KOPT-K1 (cell line): ENCODE measurements at regions not wholly inside any gene's neighbourhood (a gene's known extent, or its start where the extent isn't known, plus 50 kb on each side); places are given as distances from the start of the nearest gene placed in this dataset.
A peak's percentile ranks its signal among the peaks of the same experiment; 100 is the strongest.

Source experiments
- H3K27ac ChIP-seq: fragments of 200-600 bp; sonication (generic); 2 replicates; pipeline ENCODE4 v1.5.1; 2016; ENCODE audit warnings: antibody characterized with exemption, mild to moderate bottlenecking, low read depth, low read length; ENCODE audit not compliant: poor library complexity, severe bottlenecking
- H3K36me3 ChIP-seq: fragments of 200-600 bp; sonication (generic); 2 replicates; pipeline ENCODE4 v1.5.1; 2017; ENCODE audit warnings: antibody characterized with exemption, mild to moderate bottlenecking, low read length, moderate library complexity; ENCODE audit not compliant: insufficient read depth
- H3K9me3 ChIP-seq: fragments of 200-600 bp; sonication (generic); 2 replicates; pipeline ENCODE4 v1.5.1; 2017; ENCODE audit warnings: antibody characterized with exemption, low read length, mild to moderate bottlenecking; ENCODE audit not compliant: insufficient read depth, poor library complexity, severe bottlenecking

- Histone ChIP-seq H3K9me3 (no peaks in the 10 kb centered on the region), H3K36me3 (no peaks in the 10 kb centered on the region), H3K27ac (peak overlapping the region; percentile 54)
Observed at GRCh38 chr7:3094701-3095445, 51.2 kb upstream of the CARD11 start.

- no peak overlapping the region for H3K27ac ChIP-seq
- no peaks in the 10 kb centered on the region for H3K36me3 ChIP-seq
- H3K9me3 ChIP-seq: no peaks in the 10 kb centered on the region
Observed at GRCh38 chr7:3097734-3098133, 54.1 kb upstream of the CARD11 start.

DNA sequence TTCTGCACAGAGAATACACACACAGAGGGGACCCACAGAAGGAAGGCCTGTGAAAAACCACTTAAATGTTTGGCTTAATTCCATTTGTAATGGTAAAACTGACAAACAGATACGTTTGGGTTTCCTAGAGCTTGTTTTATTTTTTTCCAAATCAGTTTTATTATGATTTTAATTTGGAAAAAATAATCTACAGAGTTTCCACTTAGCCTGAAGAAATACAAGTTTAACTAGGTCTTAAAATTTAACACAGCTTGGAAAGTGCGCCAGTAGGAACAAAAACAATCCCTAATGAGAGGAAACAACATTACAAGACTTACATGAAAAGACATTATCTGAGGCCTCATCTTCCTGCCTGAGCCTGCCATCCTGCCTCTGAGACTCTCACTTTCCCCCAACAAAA, 58.5 kb upstream of the CARD11 start:
- H3K9me3 ChIP-seq: no peaks in the 10 kb centered on the region
- no peak overlapping the region for H3K27ac ChIP-seq
- H3K36me3 ChIP-seq: no peaks in the 10 kb centered on the region

- no peak overlapping the region for H3K27ac ChIP-seq
- no peaks in the 10 kb centered on the region for H3K36me3 ChIP-seq
- H3K9me3 ChIP-seq: no peaks in the 10 kb centered on the region
Observed at GRCh38 chr7:3103614-3104398, 60.1 kb upstream of the CARD11 start.

DNA sequence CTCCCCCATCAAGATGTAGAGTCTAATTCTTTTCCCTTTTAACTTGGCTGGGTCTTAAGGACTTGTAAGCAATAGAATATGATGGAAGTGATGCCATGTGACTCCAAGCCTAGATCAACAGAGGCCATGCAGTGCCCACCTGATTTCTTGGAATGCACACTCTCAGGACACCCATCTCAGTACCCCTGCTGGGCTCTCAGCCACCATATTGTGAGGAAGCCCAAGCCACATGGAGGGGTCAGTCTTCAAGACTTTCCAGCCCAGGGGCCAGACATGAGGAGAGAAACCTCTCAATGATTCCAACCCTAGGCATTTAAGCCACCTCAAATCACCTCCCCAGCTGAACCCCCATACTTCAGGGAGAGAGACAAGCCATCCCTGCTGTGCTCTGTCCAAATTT, 62.2 kb upstream of the CARD11 start:
- no peaks in the 10 kb centered on the region for H3K9me3 ChIP-seq
- no peaks in the 10 kb centered on the region for H3K36me3 ChIP-seq
- H3K27ac ChIP-seq: no peak overlapping the region

DNA sequence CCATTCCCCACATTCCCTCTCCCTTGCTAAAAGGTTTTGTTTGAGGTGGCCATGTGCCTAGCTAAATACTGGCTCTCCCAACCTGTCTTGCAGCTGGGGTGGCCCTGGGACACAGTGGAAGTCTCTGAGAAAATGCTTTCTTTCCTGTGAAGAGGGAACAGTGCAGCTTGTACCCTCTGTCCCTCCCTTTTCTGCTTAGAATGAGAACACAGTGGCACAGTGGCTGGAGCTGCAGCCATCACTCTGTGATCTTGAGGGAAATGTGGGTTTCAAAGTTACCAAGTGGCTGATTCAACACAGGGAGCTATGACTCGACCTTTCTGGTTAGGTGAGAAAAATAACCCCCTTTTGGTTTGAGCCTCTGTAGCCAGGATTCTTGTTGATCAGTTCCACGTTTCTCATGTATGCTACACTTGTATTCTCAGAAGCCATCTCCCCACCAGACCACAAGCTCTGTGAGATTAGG, 62.7 kb upstream of the CARD11 start:
- no peak overlapping the region for H3K27ac ChIP-seq

GRCh38 chr7:3107228-3107763, 63.6 kb upstream of the CARD11 start:
- H3K9me3 ChIP-seq: no peaks in the 10 kb centered on the region
- no peaks in the 10 kb centered on the region for H3K36me3 ChIP-seq
- no peak overlapping the region for H3K27ac ChIP-seq

More for the DNA sequence above, 62.7 kb upstream of the CARD11 start:
- Histone ChIP-seq H3K9me3 (no peaks in the 10 kb centered on the region), H3K36me3 (no peaks in the 10 kb centered on the region)

- Histone ChIP-seq H3K27ac (no peak overlapping the region), H3K9me3 (no peaks in the 10 kb centered on the region), H3K36me3 (no peaks in the 10 kb centered on the region)
Observed at GRCh38 chr7:3107889-3108570, 64.4 kb upstream of the CARD11 start.

DNA sequence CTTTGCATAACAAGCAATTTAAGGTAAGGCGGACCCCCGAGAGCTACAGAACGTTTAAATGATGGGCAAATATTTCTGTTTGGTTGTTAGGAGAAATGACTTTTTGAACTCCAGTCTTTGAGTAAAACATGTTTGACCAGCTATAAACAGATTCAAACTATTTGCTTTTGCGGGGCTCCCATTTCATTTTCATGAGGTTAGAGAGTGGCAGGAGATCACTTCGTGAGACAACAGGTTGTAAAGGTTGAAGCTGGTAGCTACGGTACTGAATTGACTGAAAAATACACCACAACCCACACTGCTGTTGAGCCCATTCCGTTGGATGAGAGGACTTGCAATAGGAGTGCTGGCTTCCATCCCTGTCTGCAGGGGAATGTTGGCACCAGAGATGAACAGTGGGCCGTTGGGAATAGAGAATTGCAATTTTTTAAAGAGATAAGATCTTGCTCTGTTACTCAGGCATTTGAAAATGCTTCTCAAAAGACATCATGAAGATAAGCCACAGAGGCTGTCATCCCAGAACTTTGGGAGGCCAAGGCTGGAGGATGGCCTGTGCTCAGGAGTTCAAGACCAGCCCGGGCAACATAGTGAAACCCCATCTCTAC, 65.7 kb upstream of the CARD11 start:
- H3K9me3 ChIP-seq: no peaks in the 10 kb centered on the region
- no peak overlapping the region for H3K27ac ChIP-seq
- no peaks in the 10 kb centered on the region for H3K36me3 ChIP-seq

GRCh38 chr7:3112479-3113134, 68.9 kb upstream of the CARD11 start:
- H3K27ac ChIP-seq: no peak overlapping the region
- H3K9me3 ChIP-seq: no peaks in the 10 kb centered on the region

DNA sequence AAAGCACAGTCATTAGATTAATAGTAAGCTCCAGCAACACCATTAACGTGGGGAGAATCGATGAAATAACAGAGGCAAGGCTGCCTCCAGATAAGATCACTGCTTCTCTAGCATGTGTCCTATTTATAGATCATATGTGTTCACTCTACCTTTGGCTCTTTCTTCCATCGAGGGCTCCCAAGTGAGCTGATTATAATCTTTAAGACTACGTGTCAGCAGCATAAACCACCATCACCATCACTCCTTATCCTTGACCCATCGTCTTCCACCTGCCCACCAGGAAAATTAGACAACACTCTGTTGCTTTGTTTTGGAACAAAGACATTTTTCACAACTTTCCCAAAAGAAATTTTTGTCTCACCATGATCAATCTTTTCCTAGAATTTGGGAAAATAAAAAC, 71.2 kb upstream of the CARD11 start:
- Histone ChIP-seq H3K9me3 (no peaks in the 10 kb centered on the region), H3K36me3 (no peaks in the 10 kb centered on the region), H3K27ac (no peak overlapping the region)

More at GRCh38 chr7:3112479-3113134, 68.9 kb upstream of the CARD11 start:
- no peaks in the 10 kb centered on the region for H3K36me3 ChIP-seq

GRCh38 chr7:3117081-3117480, 73.4 kb upstream of the CARD11 start:
- H3K27ac ChIP-seq: no peak overlapping the region
- no peaks in the 10 kb centered on the region for H3K36me3 ChIP-seq
- peaks cover 6% of the 10 kb centered on the region for H3K9me3 ChIP-seq

DNA sequence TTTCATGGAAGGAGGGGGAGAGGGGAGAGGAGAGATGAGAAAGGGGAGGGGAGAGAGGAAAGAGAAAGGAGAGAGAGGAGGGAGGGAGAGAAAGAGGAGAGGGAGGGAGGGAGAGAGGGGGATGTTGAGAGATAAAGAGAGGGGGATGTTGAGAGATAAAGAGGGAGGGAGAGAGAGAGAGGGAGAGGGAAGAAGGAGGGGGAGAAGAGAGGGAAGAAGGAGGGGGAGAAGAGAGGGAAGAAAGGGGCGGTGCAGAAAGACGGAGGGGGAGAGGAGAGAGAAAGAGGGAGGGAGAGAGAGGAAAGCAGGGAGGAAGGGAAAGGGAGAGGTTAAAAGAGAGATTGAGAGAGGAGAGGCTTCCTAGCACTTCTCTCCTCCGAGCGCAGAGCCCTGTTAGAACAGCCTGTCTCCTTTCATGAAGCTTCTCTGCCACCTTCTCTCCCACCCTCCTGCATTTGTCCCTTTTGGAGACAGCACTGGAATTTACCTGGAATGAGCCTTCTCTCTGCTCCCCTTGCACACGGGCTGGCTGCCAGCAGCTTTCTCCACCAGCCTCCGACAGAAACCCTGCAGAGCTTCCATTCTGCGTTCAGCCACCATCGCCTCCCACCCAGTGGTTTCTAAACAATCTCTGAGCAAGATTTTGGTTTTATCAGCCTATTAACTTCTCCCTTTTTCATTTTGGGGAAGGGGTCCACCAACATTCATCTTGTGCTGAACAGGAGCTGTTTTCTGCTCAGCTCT, 74.0 kb upstream of the CARD11 start:
- Histone ChIP-seq H3K36me3 (no peaks in the 10 kb centered on the region), H3K27ac (no peak overlapping the region), H3K9me3 (peaks cover 6% of the 10 kb centered on the region)
